ENCODE measurements at regions not wholly inside any gene's neighbourhood (a gene's known extent, or its start where the extent isn't known, plus 50 kb on each side); places are given as distances from the start of the nearest gene placed in this dataset.
"Not testable (repeated sequence)": the region's sequence is repeated elsewhere in the genome, so short reads cannot be mapped to it uniquely, and the experiment has no call there.

GRCh38 chr7:66504131-66504530 is 124.5 kb upstream of the KCTD7 start:
- no peak for DNase-seq

- no peak for DNase-seq
Observed at GRCh38 chr7:66505009-66505408, 123.7 kb upstream of the KCTD7 start.

- DNase-seq, result no peak
Observed at GRCh38 chr7:66505531-66506451, 122.9 kb upstream of the KCTD7 start.

GRCh38 chr7:66506703-66507102 is 122.0 kb upstream of the KCTD7 start:
- DNase-seq, result not testable (repeated sequence)

GRCh38 chr7:66507764-66508296 is 120.9 kb upstream of the KCTD7 start:
- DNase-seq, result no peak

- DNase-seq, result no peak
Observed at GRCh38 chr7:66508431-66508830, 120.2 kb upstream of the KCTD7 start.

- no peak for DNase-seq
Observed at GRCh38 chr7:66514050-66514449, 114.6 kb upstream of the KCTD7 start.

GRCh38 chr7:66517212-66517909 is 111.3 kb upstream of the KCTD7 start:
- no peak for DNase-seq

GRCh38 chr7:66518151-66518691 is 110.5 kb upstream of the KCTD7 start:
- DNase-seq, result no peak

- no peak for DNase-seq
Observed at GRCh38 chr7:66521675-66522074, 107.0 kb upstream of the KCTD7 start.

- DNase-seq, result no peak
Observed at GRCh38 chr7:66522518-66522917, 106.2 kb upstream of the KCTD7 start.

GRCh38 chr7:66523409-66523808 is 105.3 kb upstream of the KCTD7 start:
- no peak for DNase-seq

GRCh38 chr7:66524738-66525137 is 103.9 kb upstream of the KCTD7 start:
- no peak for DNase-seq

- DNase-seq, result not testable (repeated sequence)
Observed at GRCh38 chr7:66526782-66527181, 101.9 kb upstream of the KCTD7 start.

GRCh38 chr7:66528652-66529051 is 100.0 kb upstream of the KCTD7 start:
- DNase-seq, result no peak

GRCh38 chr7:66529883-66530610 is 98.6 kb upstream of the KCTD7 start:
- no peak for DNase-seq

- no peak for DNase-seq
Observed at GRCh38 chr7:66535414-66536329, 93.0 kb upstream of the KCTD7 start.

- DNase-seq, result no peak
Observed at GRCh38 chr7:66537380-66537779, 91.3 kb upstream of the KCTD7 start.

GRCh38 chr7:66537876-66538275 is 90.8 kb upstream of the KCTD7 start:
- DNase-seq, result no peak

- DNase-seq, result no peak
Observed at GRCh38 chr7:66539264-66539623, 89.4 kb upstream of the KCTD7 start.

- DNase-seq, result no peak
Observed at GRCh38 chr7:66539902-66540375, 88.7 kb upstream of the KCTD7 start.

GRCh38 chr7:66542049-66542448 is 86.6 kb upstream of the KCTD7 start:
- no peak for DNase-seq

Data from left hindlimb (tissue), 1 donor.